T-helper 2 cell treated with Interferon-gamma antibody and Interleukin-4, amounts not matched to agents 100 ng/mL and 5 ng/mL, for 36 hours (primary cell): ENCODE measurements at regions not wholly inside any gene's neighbourhood (a gene's known extent, or its start where the extent isn't known, plus 50 kb on each side); places are given as distances from the start of the nearest gene placed in this dataset.

Experiments used
- intact Hi-C: fragments of 100-400 bp; cut with micrococcal nuclease; formaldehyde crosslinking; loops from one replicate; pipeline ENCODE4 v1.15.1; 2023

- intact Hi-C loops, result no loop called here
Observed at GRCh38 chr2:2702385-2702784, 371.3 kb upstream of the MYT1L start.

GRCh38 chr2:2701813-2702212 is 370.7 kb upstream of the MYT1L start:
- intact Hi-C loops, result no loop called here

GRCh38 chr2:2701176-2701781 is 370.2 kb upstream of the MYT1L start:
- intact Hi-C loops, result no loop called here

GRCh38 chr2:2699121-2699505 is 368.0 kb upstream of the MYT1L start:
- intact Hi-C loops, result no loop called here

- intact Hi-C loops, result no loop called here
Observed at GRCh38 chr2:2698182-2699120, 367.4 kb upstream of the MYT1L start.

- intact Hi-C loops, result no loop called here
Observed at GRCh38 chr2:2696733-2697455, 365.8 kb upstream of the MYT1L start.

- intact Hi-C loops, result no loop called here
Observed at GRCh38 chr2:2696325-2696724, 365.2 kb upstream of the MYT1L start.

- intact Hi-C loops, result no loop called here
Observed at GRCh38 chr2:2694746-2695145, 363.7 kb upstream of the MYT1L start.

- intact Hi-C loops, result no loop called here
Observed at GRCh38 chr2:2692599-2693389, 361.7 kb upstream of the MYT1L start.

- intact Hi-C loops, result no loop called here
Observed at GRCh38 chr2:2691419-2691818, 360.3 kb upstream of the MYT1L start.

- intact Hi-C loops, result no loop called here
Observed at GRCh38 chr2:2690985-2691384, 359.9 kb upstream of the MYT1L start.

GRCh38 chr2:2689306-2689705 is 358.2 kb upstream of the MYT1L start:
- intact Hi-C loops, result no loop called here

- intact Hi-C loops, result no loop called here
Observed at GRCh38 chr2:2688254-2688653, 357.2 kb upstream of the MYT1L start.

- intact Hi-C loops, result no loop called here
Observed at GRCh38 chr2:2687745-2688144, 356.7 kb upstream of the MYT1L start.

GRCh38 chr2:2686222-2686621 is 355.1 kb upstream of the MYT1L start:
- intact Hi-C loops, result no loop called here

GRCh38 chr2:2683606-2684224 is 352.6 kb upstream of the MYT1L start:
- intact Hi-C loops, result no loop called here

- intact Hi-C loops, result no loop called here
Observed at GRCh38 chr2:2682700-2683342, 351.7 kb upstream of the MYT1L start.

- intact Hi-C loops, result no loop called here
Observed at GRCh38 chr2:2681711-2682251, 350.7 kb upstream of the MYT1L start.

- intact Hi-C loops, result no loop called here
Observed at GRCh38 chr2:2681085-2681484, 350.0 kb upstream of the MYT1L start.

GRCh38 chr2:2674831-2675230 is 343.8 kb upstream of the MYT1L start:
- intact Hi-C loops, result no loop called here
